ENCODE measurements at regions not wholly inside any gene's neighbourhood (a gene's known extent, or its start where the extent isn't known, plus 50 kb on each side); places are given as distances from the start of the nearest gene placed in this dataset.

DNA sequence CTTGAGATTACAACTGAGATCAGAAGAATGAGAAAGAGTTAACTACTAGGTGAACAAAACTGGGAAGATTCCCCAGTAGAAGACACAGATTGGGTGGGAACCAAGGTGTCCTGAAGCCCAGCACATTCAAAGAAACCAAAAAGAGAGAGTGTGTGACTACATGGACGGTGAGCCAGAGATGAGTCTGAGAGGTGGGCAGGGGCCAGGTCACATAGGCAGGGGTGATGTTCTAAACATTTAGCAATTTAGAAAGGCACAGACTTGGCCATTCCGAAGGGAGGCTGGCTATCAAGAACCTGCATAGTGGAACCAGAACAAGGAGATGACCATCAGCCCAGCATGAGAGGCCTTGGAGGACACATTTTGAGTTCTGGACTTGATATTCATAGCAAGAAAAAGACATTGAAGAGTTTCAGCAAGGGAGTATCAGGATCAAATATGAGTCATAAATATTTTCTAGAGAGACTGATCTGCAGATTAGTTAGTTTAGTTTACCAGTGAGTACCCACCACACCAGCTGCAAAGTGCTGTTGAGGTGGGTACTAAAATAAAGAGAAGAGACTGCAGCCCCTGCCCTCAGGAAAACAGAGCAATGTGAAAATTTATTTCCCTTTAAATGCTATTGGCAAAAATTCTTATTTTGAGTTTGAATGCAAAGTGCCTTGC is 340.5 kb upstream of the PRDM1 start:
- Histone ChIP-seq H3K36me3 (ENCODE audit: control insufficient read depth, low read depth, low read length) (no peaks in the 10 kb centered on the region), H3K9me3 (ENCODE audit: control insufficient read depth, low read depth, low read length) (no peaks in the 10 kb centered on the region), H3K27ac (ENCODE audit: low read length) (no peak overlapping the region), H3K27me3 (ENCODE audit: control insufficient read depth, insufficient read depth, low read length) (no peaks in the 10 kb centered on the region), H3K4me1 (ENCODE audit: control insufficient read depth, low read depth, low read length) (peaks cover 12% of the 10 kb centered on the region), H3K4me3 (ENCODE audit: low read length) (no peak overlapping the region), H3K9ac (ENCODE audit: low read length) (no peak overlapping the region)

DNA sequence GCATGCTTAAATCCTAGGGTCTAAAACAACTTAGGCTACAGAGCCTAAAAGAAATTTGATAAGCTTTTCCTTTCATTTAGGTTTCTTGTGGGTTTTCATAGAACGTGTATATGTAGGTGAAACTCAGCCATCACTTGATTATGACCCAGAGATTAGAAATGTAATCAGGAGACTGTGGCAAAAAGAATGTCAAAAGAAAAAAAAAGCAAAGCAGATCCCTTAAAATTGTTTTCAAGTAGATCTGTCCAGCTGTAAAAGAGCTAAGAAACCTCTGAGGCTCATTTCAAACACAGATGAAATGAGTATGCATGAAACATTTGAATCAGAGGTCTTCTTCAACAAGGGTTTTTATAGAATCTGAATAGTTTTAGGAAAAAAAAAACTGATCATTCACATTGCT is 341.3 kb upstream of the PRDM1 start:
- no peaks in the 10 kb centered on the region for H3K27me3 ChIP-seq (ENCODE audit: control insufficient read depth, insufficient read depth, low read length)
- H3K4me1 ChIP-seq (ENCODE audit: control insufficient read depth, low read depth, low read length), result peaks cover 12% of the 10 kb centered on the region
- H3K9ac ChIP-seq (ENCODE audit: low read length), result no peak overlapping the region
- no peak overlapping the region for H3K4me3 ChIP-seq (ENCODE audit: low read length)
- H3K27ac ChIP-seq (ENCODE audit: low read length), result no peak overlapping the region
- no peaks in the 10 kb centered on the region for H3K36me3 ChIP-seq (ENCODE audit: control insufficient read depth, low read depth, low read length)
- H3K9me3 ChIP-seq (ENCODE audit: control insufficient read depth, low read depth, low read length), result no peaks in the 10 kb centered on the region

DNA sequence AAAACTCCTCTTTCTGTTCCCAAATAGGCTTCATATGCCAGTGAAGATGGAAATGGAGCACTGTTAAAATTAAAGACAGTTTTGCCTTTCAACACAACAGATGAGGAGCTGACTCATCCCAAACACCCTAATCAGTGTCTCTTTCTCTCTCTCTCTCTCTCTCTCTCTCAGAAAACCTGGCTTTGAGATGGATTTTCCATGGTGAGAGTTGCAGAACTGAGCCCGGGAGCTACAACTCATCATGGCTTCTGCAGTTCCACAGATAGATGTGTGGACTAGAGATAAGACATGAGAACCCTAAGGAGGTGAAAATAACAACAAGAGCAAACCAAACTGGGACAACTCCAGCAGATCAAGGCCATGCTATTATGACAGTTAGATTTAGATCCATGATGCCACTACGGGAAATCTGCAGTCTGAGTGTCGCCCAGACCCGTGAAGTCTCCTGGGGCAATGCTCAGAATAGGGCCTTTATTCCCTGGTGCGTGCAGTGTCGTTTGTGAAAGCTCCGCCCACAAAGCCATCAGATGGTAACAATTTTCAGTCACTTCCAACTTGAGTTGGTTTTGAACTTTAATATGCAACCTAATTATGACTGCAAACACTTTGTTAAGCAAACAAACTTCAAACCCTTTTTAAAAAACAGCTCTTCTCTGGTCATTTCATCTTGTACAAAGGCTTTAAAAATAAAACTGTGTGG is 338.2 kb upstream of the PREP start:
- Histone ChIP-seq H3K9ac (ENCODE audit: low read length) (no peak overlapping the region), H3K4me3 (ENCODE audit: low read length) (no peak overlapping the region)

DNA sequence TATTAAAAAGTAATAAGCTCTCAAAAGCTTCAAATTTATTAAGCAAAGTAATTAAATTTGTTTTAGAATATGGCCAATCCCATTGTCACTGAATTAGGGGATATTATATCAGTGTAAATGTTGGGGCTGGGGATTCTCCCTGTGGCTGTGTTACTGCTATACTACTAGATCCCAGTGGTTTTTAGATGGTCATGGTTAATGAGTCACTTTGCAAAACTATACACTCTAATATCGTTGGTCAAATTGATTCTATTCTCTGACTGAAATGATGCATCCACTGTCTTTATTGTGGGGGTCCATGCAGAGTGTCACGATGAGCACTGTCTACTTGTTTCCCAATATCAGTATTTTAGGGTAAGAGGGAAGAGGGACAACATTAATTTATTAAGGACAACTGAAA is 336.9 kb upstream of the PREP start:
- Histone ChIP-seq H3K27me3 (ENCODE audit: control insufficient read depth, insufficient read depth, low read length) (no peaks in the 10 kb centered on the region), H3K9me3 (ENCODE audit: control insufficient read depth, low read depth, low read length) (no peaks in the 10 kb centered on the region), H3K4me3 (ENCODE audit: low read length) (no peak overlapping the region), H3K27ac (ENCODE audit: low read length) (no peak overlapping the region), H3K4me1 (ENCODE audit: control insufficient read depth, low read depth, low read length) (peaks cover 8% of the 10 kb centered on the region), H3K36me3 (ENCODE audit: control insufficient read depth, low read depth, low read length) (no peaks in the 10 kb centered on the region), H3K9ac (ENCODE audit: low read length) (no peak overlapping the region)

More for the DNA sequence above, 338.2 kb upstream of the PREP start:
- Histone ChIP-seq H3K36me3 (ENCODE audit: control insufficient read depth, low read depth, low read length) (no peaks in the 10 kb centered on the region), H3K4me1 (ENCODE audit: control insufficient read depth, low read depth, low read length) (peaks cover 9% of the 10 kb centered on the region), H3K27me3 (ENCODE audit: control insufficient read depth, insufficient read depth, low read length) (no peaks in the 10 kb centered on the region), H3K27ac (ENCODE audit: low read length) (no peak overlapping the region), H3K9me3 (ENCODE audit: control insufficient read depth, low read depth, low read length) (no peaks in the 10 kb centered on the region)

DNA sequence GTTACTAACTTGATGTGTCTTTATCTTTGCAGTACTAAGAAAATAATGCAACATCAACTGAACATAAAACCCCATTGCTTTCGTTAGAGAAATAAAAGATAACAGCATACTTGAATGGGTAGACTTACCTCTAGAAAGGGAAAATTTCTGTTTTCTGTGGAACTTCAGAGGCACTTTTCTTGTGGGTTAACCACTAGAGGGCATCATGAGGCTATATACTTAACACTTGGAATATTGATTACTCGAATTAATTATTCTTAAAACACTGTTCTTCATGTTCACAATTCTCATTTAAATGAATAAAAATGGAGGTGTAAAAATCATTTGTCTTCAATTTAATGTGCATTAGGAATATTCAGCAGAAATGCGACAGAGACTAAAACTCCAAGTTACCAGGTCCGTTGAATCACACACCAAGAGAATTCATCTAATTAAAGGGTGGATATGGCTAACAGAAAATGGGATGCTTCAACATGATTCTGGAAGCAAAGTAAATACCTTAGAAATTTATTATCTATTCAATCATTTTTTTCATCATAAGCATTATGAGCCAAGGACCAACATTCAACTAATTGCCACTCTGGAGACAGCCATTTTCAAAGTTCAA is 330.8 kb upstream of the PREP start:
- no peaks in the 10 kb centered on the region for H3K36me3 ChIP-seq (ENCODE audit: control insufficient read depth, low read depth, low read length)

DNA sequence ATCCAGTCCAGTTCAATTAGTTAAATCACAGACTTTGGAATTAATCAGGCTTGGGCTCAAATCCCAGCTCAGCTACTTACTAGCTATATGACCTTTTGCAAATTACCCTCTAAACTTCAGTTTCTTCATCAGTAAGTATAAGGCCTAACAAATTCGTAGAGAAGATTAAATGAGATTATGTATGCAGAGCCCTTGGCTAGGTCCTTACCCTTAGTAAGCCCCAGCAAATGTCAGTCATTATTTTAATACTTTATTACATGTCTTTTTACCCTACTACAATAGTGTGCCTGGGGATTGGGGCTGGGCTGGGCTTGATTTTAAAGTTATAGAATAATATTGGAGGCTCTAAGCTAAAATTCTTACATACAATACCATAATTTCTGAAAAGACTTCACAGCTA is 326.1 kb upstream of the PREP start:
- no peaks in the 10 kb centered on the region for H3K27me3 ChIP-seq (ENCODE audit: control insufficient read depth, insufficient read depth, low read length)
- no peaks in the 10 kb centered on the region for H3K4me1 ChIP-seq (ENCODE audit: control insufficient read depth, low read depth, low read length)
- no peak overlapping the region for H3K27ac ChIP-seq (ENCODE audit: low read length)
- H3K4me3 ChIP-seq (ENCODE audit: low read length), result no peak overlapping the region
- no peaks in the 10 kb centered on the region for H3K36me3 ChIP-seq (ENCODE audit: control insufficient read depth, low read depth, low read length)
- no peaks in the 10 kb centered on the region for H3K9me3 ChIP-seq (ENCODE audit: control insufficient read depth, low read depth, low read length)
- no peak overlapping the region for H3K9ac ChIP-seq (ENCODE audit: low read length)

More for the DNA sequence above, 330.8 kb upstream of the PREP start:
- Histone ChIP-seq H3K27me3 (ENCODE audit: control insufficient read depth, insufficient read depth, low read length) (no peaks in the 10 kb centered on the region), H3K4me3 (ENCODE audit: low read length) (no peak overlapping the region), H3K27ac (ENCODE audit: low read length) (no peak overlapping the region), H3K9me3 (ENCODE audit: control insufficient read depth, low read depth, low read length) (no peaks in the 10 kb centered on the region), H3K4me1 (ENCODE audit: control insufficient read depth, low read depth, low read length) (no peaks in the 10 kb centered on the region), H3K9ac (ENCODE audit: low read length) (no peak overlapping the region)

DNA sequence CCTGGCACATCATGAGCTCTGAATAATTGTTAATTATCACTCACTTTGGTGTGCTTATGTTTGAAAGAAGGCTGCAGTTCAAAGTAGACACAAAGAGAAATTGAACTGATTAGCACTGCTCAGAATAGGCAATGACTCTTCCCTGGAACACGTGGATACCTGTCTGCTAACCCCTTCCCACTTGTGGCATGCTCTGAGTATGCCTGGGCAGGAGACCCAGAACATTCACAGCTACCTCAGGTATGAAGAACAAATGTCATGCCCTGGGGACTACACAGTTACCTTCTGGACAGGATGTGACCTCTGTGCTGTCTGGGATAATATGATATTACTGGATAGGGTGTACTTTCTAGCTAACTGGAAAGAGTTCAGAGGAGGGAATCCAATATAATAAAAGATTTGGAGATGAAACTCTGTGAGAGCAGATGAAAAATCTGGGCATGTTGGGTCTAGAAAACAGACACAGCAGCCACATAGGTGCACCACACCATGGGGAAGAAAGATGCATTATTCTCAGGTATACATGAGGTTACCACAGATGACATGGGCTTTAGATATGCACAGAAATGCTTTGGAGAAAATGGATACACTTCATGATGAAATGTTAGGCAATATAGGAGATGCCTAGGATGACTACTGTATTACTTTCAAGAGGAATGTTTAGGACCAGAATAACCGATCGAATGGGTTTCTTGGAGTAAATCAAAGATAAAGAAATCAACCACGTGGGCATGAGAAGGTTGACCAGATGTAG is 324.2 kb upstream of the PREP start:
- Histone ChIP-seq H3K27me3 (ENCODE audit: control insufficient read depth, insufficient read depth, low read length) (no peaks in the 10 kb centered on the region), H3K27ac (ENCODE audit: low read length) (no peak overlapping the region), H3K9me3 (ENCODE audit: control insufficient read depth, low read depth, low read length) (no peaks in the 10 kb centered on the region), H3K36me3 (ENCODE audit: control insufficient read depth, low read depth, low read length) (no peaks in the 10 kb centered on the region), H3K9ac (ENCODE audit: low read length) (no peak overlapping the region), H3K4me3 (ENCODE audit: low read length) (no peak overlapping the region), H3K4me1 (ENCODE audit: control insufficient read depth, low read depth, low read length) (no peaks in the 10 kb centered on the region)

DNA sequence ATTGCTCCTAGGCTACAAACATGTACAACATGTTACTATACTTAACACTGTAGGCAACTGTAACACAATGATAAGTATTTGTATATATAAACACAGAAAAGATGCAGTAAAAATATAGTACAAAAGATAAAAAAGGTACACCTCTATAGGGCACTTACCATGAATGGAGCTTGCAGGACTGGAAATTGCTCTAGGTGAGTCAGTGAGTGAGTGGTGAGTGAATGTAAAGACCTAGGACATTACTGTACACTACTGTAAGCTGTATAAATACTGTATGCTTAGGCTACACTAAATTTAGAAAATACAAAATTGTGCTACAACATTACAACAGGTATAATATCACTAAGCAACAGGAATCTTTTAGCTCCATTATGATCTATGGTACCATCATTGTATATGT is 312.0 kb upstream of the PREP start:
- Histone ChIP-seq H3K9me3 (ENCODE audit: control insufficient read depth, low read depth, low read length) (peaks cover 18% of the 10 kb centered on the region), H3K9ac (ENCODE audit: low read length) (no peak overlapping the region), H3K36me3 (ENCODE audit: control insufficient read depth, low read depth, low read length) (no peaks in the 10 kb centered on the region), H3K27ac (ENCODE audit: low read length) (no peak overlapping the region), H3K4me1 (ENCODE audit: control insufficient read depth, low read depth, low read length) (no peaks in the 10 kb centered on the region), H3K27me3 (ENCODE audit: control insufficient read depth, insufficient read depth, low read length) (no peaks in the 10 kb centered on the region), H3K4me3 (ENCODE audit: low read length) (no peak overlapping the region)

DNA sequence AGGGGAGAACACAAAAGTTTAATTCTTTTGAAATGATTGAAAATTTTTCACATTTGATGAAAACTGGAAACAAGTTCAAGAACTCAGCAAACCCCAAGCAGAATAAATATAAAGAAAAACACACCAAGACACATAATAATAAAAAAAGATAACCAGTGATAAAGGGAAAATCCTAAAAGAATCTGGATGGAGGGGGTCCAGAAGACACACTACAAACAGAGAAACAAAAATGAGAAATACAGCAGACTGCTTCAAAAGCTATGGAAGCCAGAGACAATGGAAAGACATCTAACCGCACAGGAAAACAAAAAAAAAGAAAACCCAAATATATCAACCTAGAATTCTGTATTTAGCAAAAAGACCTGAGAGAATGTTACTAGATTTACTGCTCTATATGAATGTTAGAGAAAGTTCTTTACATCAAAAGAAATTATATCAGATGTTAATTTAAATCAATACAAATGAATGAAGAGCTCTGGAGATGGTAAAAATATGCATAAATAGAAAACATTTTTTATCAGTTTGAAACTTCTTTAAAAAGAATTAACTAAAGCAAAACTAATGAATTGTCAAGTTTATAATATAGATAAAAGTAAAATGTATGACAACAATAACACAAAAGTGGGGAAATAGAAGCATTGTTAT is 310.7 kb upstream of the PREP start:
- Histone ChIP-seq H3K9me3 (ENCODE audit: control insufficient read depth, low read depth, low read length) (peaks cover 18% of the 10 kb centered on the region), H3K27ac (ENCODE audit: low read length) (no peak overlapping the region), H3K9ac (ENCODE audit: low read length) (no peak overlapping the region), H3K4me1 (ENCODE audit: control insufficient read depth, low read depth, low read length) (no peaks in the 10 kb centered on the region), H3K27me3 (ENCODE audit: control insufficient read depth, insufficient read depth, low read length) (no peaks in the 10 kb centered on the region), H3K4me3 (ENCODE audit: low read length) (no peak overlapping the region), H3K36me3 (ENCODE audit: control insufficient read depth, low read depth, low read length) (no peaks in the 10 kb centered on the region)

DNA sequence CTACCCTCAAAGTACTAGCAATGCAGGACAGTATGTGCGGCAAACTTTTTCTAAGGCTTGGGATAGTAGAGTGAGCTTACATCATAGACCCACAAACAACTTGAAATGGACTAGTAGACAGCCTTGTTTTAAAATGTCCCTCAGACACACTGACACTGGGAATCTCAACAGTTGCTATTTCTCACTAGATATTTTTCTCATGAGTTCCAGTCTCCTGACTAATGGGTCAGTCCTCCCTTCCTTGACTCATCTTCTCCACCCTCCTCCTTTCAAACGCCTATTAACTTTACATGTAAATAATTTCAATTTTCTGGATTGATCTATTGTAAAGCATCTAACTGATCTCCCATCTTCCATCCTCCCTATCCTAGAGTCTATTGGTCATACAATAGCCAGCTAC is 308.3 kb upstream of the PREP start:
- no peak overlapping the region for H3K4me3 ChIP-seq (ENCODE audit: low read length)
- no peaks in the 10 kb centered on the region for H3K27me3 ChIP-seq (ENCODE audit: control insufficient read depth, insufficient read depth, low read length)
- H3K9ac ChIP-seq (ENCODE audit: low read length), result no peak overlapping the region
- no peaks in the 10 kb centered on the region for H3K4me1 ChIP-seq (ENCODE audit: control insufficient read depth, low read depth, low read length)
- H3K27ac ChIP-seq (ENCODE audit: low read length), result no peak overlapping the region
- no peaks in the 10 kb centered on the region for H3K36me3 ChIP-seq (ENCODE audit: control insufficient read depth, low read depth, low read length)
- peaks cover 18% of the 10 kb centered on the region for H3K9me3 ChIP-seq (ENCODE audit: control insufficient read depth, low read depth, low read length)

DNA sequence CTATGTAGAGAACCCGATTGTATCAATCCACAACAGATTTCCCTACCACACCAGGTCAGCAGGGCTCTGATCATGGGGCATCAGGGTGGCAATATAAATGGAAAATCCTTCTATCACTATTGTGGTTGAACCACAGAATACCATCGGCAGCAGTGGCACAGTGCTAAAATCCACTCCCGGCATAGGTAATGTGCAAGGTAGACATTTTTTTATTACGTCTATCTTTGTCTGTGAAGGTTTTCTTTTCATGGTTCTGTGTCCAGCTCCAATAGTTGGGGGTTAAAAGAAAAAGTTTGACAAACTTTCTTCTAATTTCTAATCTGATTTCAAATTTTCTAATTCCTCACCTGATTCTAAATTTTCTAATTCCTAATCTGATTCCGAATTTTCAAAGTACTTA is 302.7 kb upstream of the PREP start:
- no peak overlapping the region for H3K4me3 ChIP-seq (ENCODE audit: low read length)

More for the DNA sequence above, 302.7 kb upstream of the PREP start:
- Histone ChIP-seq H3K36me3 (ENCODE audit: control insufficient read depth, low read depth, low read length) (no peaks in the 10 kb centered on the region), H3K4me1 (ENCODE audit: control insufficient read depth, low read depth, low read length) (no peaks in the 10 kb centered on the region), H3K27me3 (ENCODE audit: control insufficient read depth, insufficient read depth, low read length) (no peaks in the 10 kb centered on the region), H3K9me3 (ENCODE audit: control insufficient read depth, low read depth, low read length) (no peaks in the 10 kb centered on the region), H3K9ac (ENCODE audit: low read length) (no peak overlapping the region), H3K27ac (ENCODE audit: low read length) (no peak overlapping the region)
